Testis (tissue), 2 donors: ENCODE measurements at regions not wholly inside any gene's neighbourhood (a gene's known extent, or its start where the extent isn't known, plus 50 kb on each side); places are given as distances from the start of the nearest gene placed in this dataset.

Experiments
- DNase-seq: peaks from one replicate; pipeline ENCODE4 v3.0.0-alpha.2; 2019
- H3K27ac ChIP-seq, 2 donors: fragments of 200-600 bp; sonication (generic); one replicate each; pipeline ENCODE4 v1.5.1; 2019
- H3K27me3 ChIP-seq: fragments of 200-600 bp; sonication (generic); one replicate; pipeline ENCODE4 v1.5.1; 2019
- H3K36me3 ChIP-seq: fragments of 200-600 bp; sonication (generic); one replicate; pipeline ENCODE4 v1.5.1; 2017; ENCODE audit warnings: low read depth; ENCODE audit errors: missing control alignments
- H3K4me1 ChIP-seq: fragments of 200-600 bp; sonication (generic); one replicate; pipeline ENCODE4 v1.5.1; 2019
- H3K4me3 ChIP-seq, 2 donors: fragments of 200-600 bp; sonication (generic); one replicate each; pipeline ENCODE4 v1.5.1; 2017 to 2019
- H3K9me3 ChIP-seq: fragments of 200-600 bp; sonication (generic); one replicate; pipeline ENCODE4 v1.5.1; 2017
- POLR2A ChIP-seq: fragments of 450-650 bp; IDR thresholded peaks from one replicate; pipeline ENCODE4 v1.6.1; 2017; ENCODE audit warnings: antibody characterized with exemption, mild to moderate bottlenecking, moderate library complexity
- WGBS, 2 donors: methylation state at CpG; one replicate each; pipeline ENCODE4 v1.1.5; 2018; 5-methylcytosine and 5-hydroxymethylcytosine counted together
- intact Hi-C: fragments of 100-400 bp; cut with DNase I; formaldehyde crosslinking; loops from one replicate; pipeline ENCODE4 v1.15.1; 2023; ENCODE audit warnings: low total_unique reads
- TF ChIP-seq, protein P1 (sequence below), 3 experiments: fragments of 450-650 bp in 2 of 3; fragments of 200-600 bp in 1 of 3; sonication (generic) in 1 of 3; IDR thresholded peaks; one replicate each; pipeline ENCODE4 v1.5.1; 2016 to 2019; ENCODE audit warnings: antibody characterized with exemption in 3 of 3, mild to moderate bottlenecking in 2 of 3, moderate library complexity in 1 of 3

DNA sequence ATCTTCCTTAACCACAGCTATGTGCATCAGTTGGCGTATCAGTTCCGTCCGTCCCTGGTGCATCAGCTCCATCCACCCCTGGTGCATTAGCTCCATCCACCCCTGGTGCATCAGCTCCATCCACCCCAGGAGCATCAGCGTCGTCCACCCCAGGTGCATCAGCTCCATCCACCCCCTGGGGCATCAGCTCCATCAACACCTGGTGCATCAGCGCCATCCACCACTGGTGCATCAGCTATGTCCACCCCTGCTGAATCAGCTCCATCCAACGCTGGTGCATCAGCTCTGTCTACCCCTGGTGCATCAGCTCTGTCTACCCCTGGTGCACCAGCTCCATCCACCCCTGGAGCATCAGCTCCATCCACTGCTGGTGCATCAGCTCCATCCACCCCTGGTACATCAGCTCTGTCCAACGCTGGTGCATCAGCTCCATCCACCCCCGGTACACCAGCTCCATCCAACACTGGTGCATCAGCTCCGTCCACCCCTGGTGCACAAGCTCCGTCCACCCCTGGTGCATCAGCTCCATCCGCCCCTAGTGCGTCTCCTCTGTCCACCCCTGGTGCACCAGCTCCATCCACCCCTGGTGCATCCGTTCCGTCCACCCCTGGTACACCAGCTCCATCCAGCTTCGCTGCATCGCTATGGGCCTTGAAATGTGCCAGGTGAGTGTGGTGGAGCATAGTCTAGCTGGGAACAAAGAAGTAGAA is 106.6 kb upstream of the ZBTB40 start:
- H3K4me1 ChIP-seq: peaks cover under 1% of the 10 kb centered on the region
- H3K27ac ChIP-seq: no peak overlapping the region
- H3K4me3 ChIP-seq: no peak overlapping the region
- no peaks in the 10 kb centered on the region for H3K27me3 ChIP-seq
- H3K36me3 ChIP-seq: no peaks in the 10 kb centered on the region
- 94% methylated on average over 17 of the region's 17 CpGs for WGBS, 2 donors
- H3K9me3 ChIP-seq: no peaks in the 10 kb centered on the region
- TF ChIP-seq POLR2A: no peak
- TF ChIP-seq, protein P1, sequence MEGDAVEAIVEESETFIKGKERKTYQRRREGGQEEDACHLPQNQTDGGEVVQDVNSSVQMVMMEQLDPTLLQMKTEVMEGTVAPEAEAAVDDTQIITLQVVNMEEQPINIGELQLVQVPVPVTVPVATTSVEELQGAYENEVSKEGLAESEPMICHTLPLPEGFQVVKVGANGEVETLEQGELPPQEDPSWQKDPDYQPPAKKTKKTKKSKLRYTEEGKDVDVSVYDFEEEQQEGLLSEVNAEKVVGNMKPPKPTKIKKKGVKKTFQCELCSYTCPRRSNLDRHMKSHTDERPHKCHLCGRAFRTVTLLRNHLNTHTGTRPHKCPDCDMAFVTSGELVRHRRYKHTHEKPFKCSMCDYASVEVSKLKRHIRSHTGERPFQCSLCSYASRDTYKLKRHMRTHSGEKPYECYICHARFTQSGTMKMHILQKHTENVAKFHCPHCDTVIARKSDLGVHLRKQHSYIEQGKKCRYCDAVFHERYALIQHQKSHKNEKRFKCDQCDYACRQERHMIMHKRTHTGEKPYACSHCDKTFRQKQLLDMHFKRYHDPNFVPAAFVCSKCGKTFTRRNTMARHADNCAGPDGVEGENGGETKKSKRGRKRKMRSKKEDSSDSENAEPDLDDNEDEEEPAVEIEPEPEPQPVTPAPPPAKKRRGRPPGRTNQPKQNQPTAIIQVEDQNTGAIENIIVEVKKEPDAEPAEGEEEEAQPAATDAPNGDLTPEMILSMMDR (IDR thresholded peaks at IDR 0.05): no peak
- intact Hi-C loops: no loop called here
- DNase-seq: no peak

DNA sequence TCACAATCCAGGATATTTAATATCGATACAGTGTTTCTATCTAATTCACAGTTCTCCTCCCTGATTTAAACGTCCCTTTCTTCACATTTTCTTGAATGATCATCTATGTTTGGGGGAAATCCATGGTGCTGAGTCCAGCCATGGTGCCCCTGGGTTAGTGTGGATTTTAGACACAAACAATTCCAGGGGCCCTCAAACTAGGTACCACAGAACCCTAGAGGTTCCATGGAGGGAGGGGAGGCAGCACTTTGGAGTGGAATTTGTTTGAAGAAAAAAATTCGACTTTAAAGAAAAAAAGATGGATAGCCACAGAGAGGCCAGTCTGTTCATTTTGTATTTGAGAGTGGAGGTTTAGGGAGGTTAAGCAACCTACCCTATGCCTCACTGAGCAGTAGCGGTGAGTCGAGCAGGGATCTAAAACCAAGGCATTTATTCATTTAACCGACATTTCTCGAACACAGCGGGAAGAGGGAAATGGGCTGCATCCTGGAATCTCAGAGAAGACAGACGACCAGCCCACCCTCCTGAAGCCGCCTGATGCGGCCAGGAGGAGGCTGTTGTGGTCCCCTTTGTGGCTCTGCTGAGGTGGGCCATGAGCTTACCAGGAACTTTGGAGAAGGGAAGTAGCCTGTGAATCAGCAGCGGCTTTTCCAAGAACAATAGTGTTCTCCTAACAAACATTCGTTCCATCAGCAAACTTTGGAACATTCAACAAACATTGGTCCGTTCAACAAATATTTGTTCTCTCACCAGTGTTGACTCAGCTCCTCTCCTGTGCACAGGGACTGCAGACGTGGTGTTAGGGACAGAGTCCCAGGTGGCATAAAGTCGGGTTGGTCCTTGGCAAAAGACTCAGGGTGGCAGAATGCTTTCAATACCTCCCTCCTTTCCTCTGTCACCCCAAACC is 103.5 kb upstream of the ZBTB40 start:
- H3K36me3 ChIP-seq: no peaks in the 10 kb centered on the region
- DNase-seq: no peak
- intact Hi-C loops: no loop called here
- H3K9me3 ChIP-seq: no peaks in the 10 kb centered on the region
- no peak overlapping the region for H3K27ac ChIP-seq
- TF ChIP-seq, protein P1 (IDR thresholded peaks at IDR 0.05): no peak
- TF ChIP-seq POLR2A: no peak
- peaks cover 5% of the 10 kb centered on the region for H3K4me1 ChIP-seq
- no peak overlapping the region for H3K4me3 ChIP-seq
- H3K27me3 ChIP-seq: no peaks in the 10 kb centered on the region
- WGBS, 2 donors: 85 to 90% methylated on average over 16 of the region's 16 CpGs

DNA sequence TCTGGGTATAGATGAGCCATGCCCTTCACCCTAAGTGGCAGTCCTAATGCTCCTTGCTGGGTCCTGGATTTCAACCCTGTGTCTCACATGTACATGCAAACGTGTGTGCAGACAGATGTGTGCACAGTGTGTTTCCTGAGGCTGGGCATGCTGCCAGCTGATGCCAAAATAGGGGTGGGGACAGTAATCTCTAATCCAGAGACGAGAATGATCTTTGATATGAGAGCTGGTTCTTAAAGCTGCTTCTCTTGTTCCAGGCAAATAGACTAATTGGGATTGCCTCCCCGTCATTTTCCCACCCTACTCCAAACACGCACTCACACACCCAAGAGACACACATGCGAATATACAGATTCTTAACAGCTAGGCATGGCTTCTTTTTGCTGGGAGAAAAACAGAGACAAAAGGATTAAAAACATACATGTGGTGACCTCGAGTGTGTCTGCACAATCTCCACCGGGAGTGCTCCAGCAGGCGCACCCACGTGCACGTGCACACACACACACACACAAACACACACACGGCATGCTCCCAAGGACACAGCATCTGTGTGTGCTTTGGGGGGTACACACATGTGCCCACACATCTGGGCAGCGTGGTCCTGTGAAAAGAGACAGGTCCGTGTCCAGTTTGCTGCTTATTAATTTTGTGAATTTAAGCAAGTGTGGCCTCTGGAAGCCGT is 102.1 kb upstream of the ZBTB40 start:
- Histone ChIP-seq H3K9me3 (no peaks in the 10 kb centered on the region), H3K27me3 (no peaks in the 10 kb centered on the region), H3K36me3 (no peaks in the 10 kb centered on the region), H3K4me1 (peaks cover 5% of the 10 kb centered on the region), H3K27ac (no peak overlapping the region), H3K4me3 (no peak overlapping the region)
- 43 to 50% methylated on average over 13 to 14 of the region's 14 CpGs for WGBS, 2 donors
- TF ChIP-seq, protein P1 (IDR thresholded peaks at IDR 0.05): no peak
- intact Hi-C loops: no loop called here
- no peak for DNase-seq

DNA sequence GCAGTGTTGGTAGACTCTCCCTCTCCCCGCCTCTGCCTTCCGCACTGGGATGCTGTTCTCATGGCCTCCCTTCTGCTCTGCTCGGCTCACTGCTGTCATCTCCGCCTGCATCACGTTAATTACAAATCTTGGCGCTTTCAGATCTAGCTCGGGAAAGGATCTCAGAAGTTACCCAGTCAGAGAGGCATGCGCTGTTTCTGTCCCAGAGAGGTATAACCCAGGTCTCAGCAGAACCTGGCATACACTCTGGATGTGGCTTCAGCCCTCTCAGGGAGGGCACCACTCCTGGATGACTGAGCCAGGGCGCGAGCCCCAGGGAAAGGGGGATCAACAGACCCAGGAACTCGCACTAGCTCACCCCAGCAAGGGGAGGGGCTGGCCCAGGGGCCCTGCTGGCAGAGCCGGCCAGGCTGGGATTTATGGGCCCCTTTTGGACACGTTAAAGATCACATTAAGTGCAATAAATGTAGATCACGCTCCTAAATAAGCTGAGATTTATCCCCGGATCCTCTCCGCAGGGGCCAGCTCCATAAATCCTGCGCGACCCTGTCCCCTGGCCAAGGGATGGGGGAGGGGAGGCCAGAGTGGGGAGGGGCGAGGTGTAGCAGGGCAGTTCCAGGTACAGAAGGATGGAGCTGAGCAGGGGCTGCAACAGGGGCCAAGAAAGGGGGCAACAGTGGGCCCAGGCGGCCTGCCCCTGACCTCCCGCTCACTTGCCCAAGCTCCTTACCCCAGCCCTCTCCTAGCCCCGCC is 101.3 kb upstream of the ZBTB40 start:
- Histone ChIP-seq H3K27me3 (no peaks in the 10 kb centered on the region), H3K9me3 (no peaks in the 10 kb centered on the region), H3K4me1 (peaks cover 5% of the 10 kb centered on the region), H3K27ac (no peak overlapping the region), H3K4me3 (peak overlapping the region in 1 of 2 donors; percentile 10), H3K36me3 (no peaks in the 10 kb centered on the region)
- TF ChIP-seq POLR2A: no peak
- TF ChIP-seq, protein P1 (IDR thresholded peaks at IDR 0.05): no peak
- WGBS, 2 donors: 18 to 33% methylated on average over 19 to 22 of the region's 22 CpGs
- intact Hi-C loops: no loop called here
- no peak for DNase-seq
